Renal cortex interstitium (tissue), 11 donors: ENCODE measurements at regions not wholly inside any gene's neighbourhood (a gene's known extent, or its start where the extent isn't known, plus 50 kb on each side); places are given as distances from the start of the nearest gene placed in this dataset.

Source experiments
- DNase-seq, 11 donors: peaks; one replicate each; pipeline ENCODE4 v3.0.0-alpha.2; 2013; ENCODE audit warnings: low read depth in 9 of 11, low spot score in 4 of 11; ENCODE audit errors: extremely low read depth in 1 of 11

- DNase-seq: no peak
Observed at GRCh38 chr2:224268441-224268840, 133.5 kb downstream of the FAM124B start.

GRCh38 chr2:224264259-224264658 lies 137.6 kb downstream of the FAM124B start:
- no peak for DNase-seq

- DNase-seq: no peak
Observed at GRCh38 chr2:224263571-224264043, 138.3 kb downstream of the FAM124B start.

- no peak for DNase-seq
Observed at GRCh38 chr2:224261326-224261725, 140.6 kb downstream of the FAM124B start.

- DNase-seq: peak; percentile 49 to 82 (median 69)
Observed at GRCh38 chr2:224260372-224261020, 141.4 kb downstream of the FAM124B start.

GRCh38 chr2:224259831-224260230 lies 142.1 kb downstream of the FAM124B start:
- no peak for DNase-seq

- peak in 1 of 11 donors; percentile 25 for DNase-seq
Observed at GRCh38 chr2:224258059-224258458, 143.8 kb downstream of the FAM124B start.

- no peak for DNase-seq
Observed at GRCh38 chr2:224257156-224257555, 144.8 kb downstream of the FAM124B start.

GRCh38 chr2:224253464-224253863 lies 148.4 kb downstream of the FAM124B start:
- no peak for DNase-seq

- DNase-seq: no peak
Observed at GRCh38 chr2:224252631-224253030, 149.3 kb downstream of the FAM124B start.

- DNase-seq: no peak
Observed at GRCh38 chr2:224248944-224249371, 152.9 kb downstream of the FAM124B start.

GRCh38 chr2:224242561-224242960 lies 159.3 kb downstream of the FAM124B start:
- no peak for DNase-seq

GRCh38 chr2:224241812-224242211 lies 160.1 kb downstream of the FAM124B start:
- no peak for DNase-seq

- no peak for DNase-seq
Observed at GRCh38 chr2:224241001-224241400, 160.9 kb downstream of the FAM124B start.

- no peak for DNase-seq
Observed at GRCh38 chr2:224223851-224224555, 177.9 kb downstream of the FAM124B start.

GRCh38 chr2:224222974-224223373 lies 178.9 kb downstream of the FAM124B start:
- no peak for DNase-seq

GRCh38 chr2:224222291-224222690 lies 179.6 kb downstream of the FAM124B start:
- DNase-seq: no peak

- DNase-seq: no peak
Observed at GRCh38 chr2:224221455-224221913, 180.4 kb downstream of the FAM124B start.

- no peak for DNase-seq
Observed at GRCh38 chr2:224220586-224221255, 181.2 kb downstream of the FAM124B start.

GRCh38 chr2:224219781-224220180 lies 180.7 kb upstream of the SERPINE2 start:
- DNase-seq: no peak
